D721Med (cell line): ENCODE measurements at regions not wholly inside any gene's neighbourhood (a gene's known extent, or its start where the extent isn't known, plus 50 kb on each side); places are given as distances from the start of the nearest gene placed in this dataset.

Source experiments
- DNase-seq: peaks from one replicate; pipeline ENCODE4 v3.0.0; 2011; ENCODE audit warnings: low spot score; ENCODE audit not compliant: insufficient read length
- FAIRE-seq: peaks from 2 replicates; lab custom pipeline; 2011; peaks lifted over from hg19 to GRCh38; lab: Jason Lieb, UNC
- TF ChIP-seq, protein P1 (sequence below): IDR thresholded peaks from 2 replicates; pipeline ENCODE4 v1.5.1; 2012; ENCODE audit warnings: mild to moderate bottlenecking, control low read depth; ENCODE audit not compliant: insufficient read depth; ENCODE audit errors: missing control alignments

DNA sequence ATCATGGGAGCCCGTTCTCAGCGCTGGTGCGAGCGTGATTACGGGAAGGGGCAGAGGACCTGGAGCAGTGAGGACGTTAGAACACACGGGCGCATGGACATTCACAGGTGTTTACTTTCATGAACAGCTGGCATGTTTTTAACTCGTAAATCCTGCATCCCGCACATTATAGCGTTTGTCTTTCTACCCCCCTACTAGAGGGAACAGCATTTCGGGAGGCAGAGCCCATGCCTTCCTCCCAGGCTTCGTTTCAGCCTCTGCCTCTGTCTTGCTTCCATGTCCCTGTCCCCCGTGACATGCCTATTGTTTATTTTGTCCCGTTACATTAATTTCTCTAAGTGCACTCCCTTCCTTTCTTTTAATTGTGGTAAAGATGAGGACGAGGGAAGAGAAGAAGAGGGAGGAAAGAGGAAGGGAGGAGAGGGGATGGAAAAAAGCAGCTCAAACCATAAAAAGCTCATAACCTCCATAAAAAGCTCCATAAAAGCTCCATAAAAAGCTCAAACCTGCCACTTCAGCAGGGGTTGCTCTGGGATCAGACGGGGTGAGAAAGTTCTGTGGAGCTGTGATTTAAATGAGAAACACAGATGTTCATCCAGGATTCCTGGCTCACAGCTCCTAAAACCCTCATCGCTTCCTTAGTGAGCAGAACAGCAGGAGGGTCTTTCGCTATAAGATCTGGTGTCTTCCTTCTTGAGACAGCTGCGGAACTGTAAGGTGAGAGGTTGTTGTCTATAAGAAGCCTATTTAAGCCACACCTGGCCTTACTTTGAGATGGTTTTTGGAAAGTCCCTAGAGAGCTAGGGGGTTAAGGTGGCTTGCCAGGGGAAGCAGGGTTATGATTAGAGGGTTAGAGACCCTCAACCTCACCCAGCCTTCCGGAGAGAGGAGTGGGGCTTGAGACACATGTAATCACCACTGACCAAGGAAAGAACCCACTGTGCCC, 66.6 kb upstream of the SNTG2 start:
- no peak for FAIRE-seq
- TF ChIP-seq, protein P1, sequence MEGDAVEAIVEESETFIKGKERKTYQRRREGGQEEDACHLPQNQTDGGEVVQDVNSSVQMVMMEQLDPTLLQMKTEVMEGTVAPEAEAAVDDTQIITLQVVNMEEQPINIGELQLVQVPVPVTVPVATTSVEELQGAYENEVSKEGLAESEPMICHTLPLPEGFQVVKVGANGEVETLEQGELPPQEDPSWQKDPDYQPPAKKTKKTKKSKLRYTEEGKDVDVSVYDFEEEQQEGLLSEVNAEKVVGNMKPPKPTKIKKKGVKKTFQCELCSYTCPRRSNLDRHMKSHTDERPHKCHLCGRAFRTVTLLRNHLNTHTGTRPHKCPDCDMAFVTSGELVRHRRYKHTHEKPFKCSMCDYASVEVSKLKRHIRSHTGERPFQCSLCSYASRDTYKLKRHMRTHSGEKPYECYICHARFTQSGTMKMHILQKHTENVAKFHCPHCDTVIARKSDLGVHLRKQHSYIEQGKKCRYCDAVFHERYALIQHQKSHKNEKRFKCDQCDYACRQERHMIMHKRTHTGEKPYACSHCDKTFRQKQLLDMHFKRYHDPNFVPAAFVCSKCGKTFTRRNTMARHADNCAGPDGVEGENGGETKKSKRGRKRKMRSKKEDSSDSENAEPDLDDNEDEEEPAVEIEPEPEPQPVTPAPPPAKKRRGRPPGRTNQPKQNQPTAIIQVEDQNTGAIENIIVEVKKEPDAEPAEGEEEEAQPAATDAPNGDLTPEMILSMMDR, result no peak
- DNase-seq, result no peak

DNA sequence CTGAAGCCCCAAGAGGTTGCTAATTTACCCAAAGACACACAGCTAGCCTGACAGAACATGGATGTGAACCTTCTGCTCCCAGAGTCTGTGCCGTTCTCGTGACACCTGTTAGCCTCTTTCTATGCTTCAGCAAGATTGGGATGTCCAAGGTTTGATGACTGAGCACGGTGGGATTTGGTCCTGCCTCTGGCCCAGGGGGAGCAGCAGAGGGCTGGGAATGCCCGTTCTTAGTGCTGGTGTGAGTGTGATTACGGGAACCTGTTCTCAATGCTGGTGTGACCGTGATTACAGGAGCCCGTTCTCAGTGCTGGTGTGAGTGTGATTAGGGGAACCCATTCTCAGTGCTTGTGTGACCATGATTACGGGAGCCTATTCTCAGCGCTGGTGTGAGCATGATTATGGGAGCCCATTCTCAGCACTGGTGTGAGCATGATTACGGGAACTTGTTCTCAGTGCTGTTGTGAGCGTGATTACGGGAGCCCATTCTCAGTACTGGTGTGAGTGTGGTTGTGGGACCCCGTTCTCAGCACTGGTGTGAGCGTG, 67.3 kb upstream of the SNTG2 start:
- TF ChIP-seq, protein P1, result no peak
- DNase-seq, result no peak
- no peak for FAIRE-seq

DNA sequence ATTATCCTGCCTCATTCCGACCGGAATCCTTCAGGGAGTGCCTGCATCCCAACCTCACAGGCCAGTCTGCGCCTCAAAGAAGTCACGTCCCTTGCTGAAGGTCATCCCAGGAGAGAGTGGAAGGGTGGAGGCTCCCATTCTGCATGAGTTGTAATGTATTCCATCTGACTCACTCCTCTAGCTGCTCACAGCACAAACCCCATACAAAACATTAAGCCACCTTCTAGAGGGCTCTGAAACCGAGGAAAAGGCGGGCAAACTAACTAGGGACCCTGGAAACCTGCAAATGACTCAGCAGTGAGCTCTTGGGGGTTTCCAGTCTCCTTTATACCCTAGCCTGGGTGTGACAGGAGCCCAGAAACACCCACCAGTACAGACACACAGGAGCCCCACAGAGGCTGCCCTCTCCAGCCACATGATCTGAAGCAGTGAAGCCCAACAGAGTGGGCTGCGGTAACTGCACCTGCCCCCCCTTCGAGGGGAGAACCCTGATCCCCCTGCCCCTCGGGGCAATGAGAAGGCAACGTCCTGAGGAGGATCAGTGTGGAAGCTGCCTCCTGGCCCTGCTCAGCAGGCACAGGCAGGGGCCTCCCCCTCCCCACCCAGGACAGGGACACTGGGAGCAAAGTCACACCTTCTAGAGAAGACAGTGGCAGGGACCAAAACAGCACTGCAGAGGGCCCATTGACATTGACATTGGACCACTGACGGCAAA, 69.3 kb upstream of the SNTG2 start:
- DNase-seq, result no peak
- FAIRE-seq, result no peak
- TF ChIP-seq, protein P1, result no peak

DNA sequence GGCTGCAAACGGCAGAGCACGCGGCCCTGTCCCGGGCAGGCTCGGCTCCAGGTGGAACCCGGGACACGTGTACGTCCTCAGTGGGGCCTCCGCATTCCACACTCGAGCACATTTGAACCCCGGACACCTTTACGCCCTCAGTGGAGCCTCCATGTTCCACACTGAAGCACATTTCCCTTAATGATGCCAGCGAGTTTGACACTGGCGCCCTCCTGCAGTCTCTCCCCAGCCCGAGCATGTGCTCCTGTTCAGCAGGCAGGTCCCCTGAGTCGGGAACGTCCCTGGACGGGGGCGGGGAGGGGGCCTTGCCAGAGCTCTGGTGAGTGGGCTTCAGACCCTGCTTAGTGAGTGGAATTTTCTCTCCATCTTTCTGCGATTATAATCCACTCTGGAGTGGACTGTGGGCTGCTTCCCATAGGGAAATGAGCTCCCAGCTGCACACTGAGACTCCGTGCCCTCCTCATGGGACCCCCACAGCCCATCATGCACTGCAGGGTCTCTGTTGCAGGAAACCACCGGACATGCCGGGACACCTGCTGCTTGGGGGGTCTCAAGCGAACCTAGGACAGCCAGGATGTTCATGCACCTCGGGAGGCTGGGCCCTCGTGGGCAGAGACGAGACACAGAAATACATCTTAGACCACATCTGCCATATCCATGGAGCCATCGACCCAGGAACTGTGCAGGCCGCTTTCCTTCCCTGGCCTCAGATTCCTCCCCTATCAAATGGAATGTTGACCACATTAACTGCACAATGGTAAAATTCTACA, 70.3 kb upstream of the SNTG2 start:
- DNase-seq (no peak), FAIRE-seq (no peak)
- TF ChIP-seq, protein P1, result no peak

DNA sequence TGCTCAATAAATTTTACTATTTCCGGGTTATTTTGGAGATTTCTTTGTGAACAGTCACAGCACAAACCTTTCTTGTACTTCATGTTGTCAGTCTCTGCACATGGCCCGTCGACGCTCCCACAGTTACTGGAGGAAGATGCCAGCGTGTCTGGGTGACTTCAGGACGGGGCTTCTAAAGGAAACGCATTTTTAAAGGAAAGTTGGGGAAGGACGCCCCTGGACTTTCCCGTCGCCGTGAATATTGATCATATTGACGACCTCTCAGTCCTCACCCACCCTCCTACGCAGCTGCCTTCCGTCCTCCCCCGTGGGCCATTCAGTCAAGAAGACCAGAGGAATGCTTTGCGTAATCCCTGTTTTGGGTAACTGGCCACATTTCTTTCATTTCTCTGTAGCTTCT, 71.1 kb upstream of the SNTG2 start:
- DNase-seq (no peak), FAIRE-seq (no peak)
- TF ChIP-seq, protein P1, result no peak

DNA sequence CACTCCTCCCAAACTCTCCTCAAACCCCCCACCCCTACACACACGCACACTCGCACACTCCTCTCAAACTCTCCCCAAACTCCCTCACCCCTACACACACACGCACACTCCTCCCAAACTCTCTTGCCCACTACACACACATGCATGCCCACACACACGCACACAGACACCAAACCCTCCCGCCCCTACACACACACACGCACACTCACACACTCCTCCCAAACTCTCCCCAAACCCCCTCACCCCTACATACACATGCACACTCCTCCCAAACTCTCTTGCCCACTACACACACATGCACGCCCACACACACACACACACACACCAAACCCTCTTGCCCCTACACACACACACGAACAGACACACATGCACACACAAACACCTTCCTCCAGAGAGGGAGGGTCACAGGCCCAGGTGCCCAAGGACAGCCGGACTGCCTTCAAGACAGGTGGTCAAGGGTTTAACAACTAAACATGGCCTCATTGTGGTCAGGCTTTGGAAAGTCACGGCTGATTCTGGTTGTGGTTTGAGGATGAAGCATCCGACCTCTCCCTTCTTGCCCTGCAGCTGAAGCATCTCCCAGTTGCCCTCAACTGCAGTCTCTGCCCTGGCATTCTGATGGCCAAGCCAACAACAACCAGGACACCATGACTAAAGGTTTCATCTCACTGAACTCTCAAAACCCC, 72.3 kb upstream of the SNTG2 start:
- FAIRE-seq, result no peak
- no peak for DNase-seq
- TF ChIP-seq, protein P1, result no peak
